ENCODE measurements at regions not wholly inside any gene's neighbourhood (a gene's known extent, or its start where the extent isn't known, plus 50 kb on each side); places are given as distances from the start of the nearest gene placed in this dataset.

DNA sequence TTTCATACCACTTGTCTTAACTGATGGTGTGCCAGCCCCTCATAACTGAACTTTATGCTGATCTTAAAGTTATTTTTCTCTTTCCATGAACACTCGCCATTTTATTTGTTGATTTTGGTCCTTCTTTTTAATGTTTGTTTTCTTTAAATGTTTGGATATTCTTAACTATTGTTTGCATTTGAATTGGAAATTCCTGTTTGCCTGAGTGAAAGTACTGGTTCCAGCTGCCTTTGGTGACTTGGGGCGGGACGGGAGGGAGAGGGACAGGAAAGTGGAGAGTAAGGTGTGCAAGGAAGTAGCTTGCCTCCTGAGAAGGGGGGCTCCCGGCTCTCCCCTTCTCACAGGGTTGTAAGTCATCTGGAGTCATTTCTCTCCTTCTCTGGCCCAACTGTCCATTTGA is 287.1 kb upstream of the PPP2R3A start:
- DNase-seq (ENCODE audit: low spot score) (no peak), ATAC-seq (no peak)
- intact Hi-C loops (cut with DNase I), result no loop called here

DNA sequence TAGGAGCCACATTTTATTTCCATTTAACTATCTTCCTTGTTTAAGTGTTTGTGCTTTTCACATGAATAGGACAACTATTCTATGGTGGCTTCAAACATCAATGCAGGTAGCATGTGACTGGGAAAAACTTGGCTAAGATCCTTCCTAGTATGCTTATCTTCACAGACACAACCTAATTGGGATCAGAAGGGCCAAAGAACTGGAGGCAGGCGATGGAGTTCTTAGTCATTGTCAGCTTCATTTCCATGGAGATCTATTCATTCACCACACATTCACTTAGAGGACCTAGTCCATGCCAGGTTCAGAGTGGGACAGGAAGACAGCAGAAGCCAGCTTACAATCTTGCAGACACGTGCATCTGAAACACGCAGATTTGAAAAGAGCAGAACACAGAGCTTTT is 277.5 kb upstream of the PPP2R3A start:
- DNase-seq (ENCODE audit: low spot score) (no peak), ATAC-seq (no peak)
- intact Hi-C loops (cut with DNase I), result no loop called here

DNA sequence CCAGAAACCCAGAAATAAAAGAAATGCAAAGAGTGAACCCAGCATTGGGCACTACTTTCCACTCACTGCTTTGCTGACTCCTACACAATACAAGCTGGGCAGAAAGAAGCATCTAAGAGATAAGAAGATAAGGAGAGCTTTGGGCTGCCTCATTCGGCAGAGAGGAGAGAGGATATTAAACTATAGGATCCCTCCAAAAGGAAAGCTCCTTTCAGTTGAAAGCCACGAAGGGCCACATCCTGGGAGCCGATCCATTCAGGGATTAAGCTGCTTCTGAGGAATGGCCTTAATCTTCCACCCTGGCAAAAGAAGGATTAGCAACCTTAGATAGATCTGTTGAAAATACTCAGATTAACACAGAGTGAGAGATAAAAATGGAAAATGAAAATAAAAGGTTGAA is 274.9 kb upstream of the PPP2R3A start:
- ATAC-seq, result no peak
- intact Hi-C loops (cut with DNase I), result no loop called here
- no peak for DNase-seq (ENCODE audit: low spot score)

DNA sequence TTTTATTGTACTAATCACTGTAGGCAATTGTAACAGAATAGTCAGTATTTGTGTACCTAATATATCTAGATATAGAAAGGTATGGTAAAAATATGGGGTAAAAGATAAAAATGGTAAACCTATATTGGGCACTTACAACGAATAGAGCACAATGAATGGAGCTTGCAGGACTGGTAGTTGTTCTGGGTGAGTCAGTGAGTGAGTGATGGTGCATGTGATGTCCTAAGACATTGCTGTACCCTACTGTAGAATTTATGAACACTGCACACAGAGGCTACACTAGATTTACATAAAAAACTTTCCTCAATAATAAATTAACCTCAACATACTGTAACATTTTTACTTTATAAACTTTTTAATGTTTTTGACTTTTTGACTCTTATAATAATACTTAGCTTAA is 274.3 kb upstream of the PPP2R3A start:
- intact Hi-C loops (cut with DNase I), result no loop called here
- ATAC-seq, result no peak
- no peak for DNase-seq (ENCODE audit: low spot score)

DNA sequence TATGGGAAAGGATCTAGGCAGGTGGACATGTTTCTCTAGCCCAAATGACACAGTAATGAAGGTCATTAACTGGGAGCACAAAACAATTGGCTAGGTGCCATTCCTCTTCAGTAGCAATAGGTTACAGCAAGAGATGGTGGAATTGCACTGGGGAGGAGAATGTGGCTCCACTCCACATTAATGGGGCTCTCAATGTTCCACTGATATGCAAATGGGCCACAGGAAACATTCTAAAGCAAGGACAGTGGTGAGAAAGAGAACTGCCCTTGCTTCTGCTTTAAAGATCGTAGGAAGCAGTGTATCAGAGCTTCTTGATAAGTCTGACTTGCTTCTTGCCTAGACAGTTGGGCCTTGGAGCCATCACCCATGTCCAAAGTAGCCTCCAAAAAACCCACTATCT is 271.4 kb upstream of the PPP2R3A start:
- intact Hi-C loops (cut with DNase I), result no loop called here
- ATAC-seq (no peak), DNase-seq (ENCODE audit: low spot score) (no peak)

DNA sequence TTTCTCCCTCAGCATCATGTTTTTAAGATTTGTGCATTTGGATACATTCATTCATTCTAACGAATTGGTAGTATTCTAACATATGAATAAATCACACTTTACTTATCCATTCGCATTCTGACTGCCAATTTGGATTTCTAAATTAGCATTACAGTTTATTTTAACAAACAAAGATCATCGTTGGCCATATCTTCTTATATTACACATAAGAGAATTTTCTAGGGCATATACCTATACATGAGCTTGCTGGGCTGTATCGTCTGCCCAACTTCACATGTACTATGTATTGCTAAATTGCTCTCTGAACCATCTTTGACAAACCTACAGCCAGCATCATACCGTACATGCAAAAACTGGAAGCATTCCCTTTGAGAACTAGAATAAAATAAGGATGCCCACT is 265.8 kb upstream of the PPP2R3A start:
- intact Hi-C loops (cut with DNase I), result no loop called here

DNA sequence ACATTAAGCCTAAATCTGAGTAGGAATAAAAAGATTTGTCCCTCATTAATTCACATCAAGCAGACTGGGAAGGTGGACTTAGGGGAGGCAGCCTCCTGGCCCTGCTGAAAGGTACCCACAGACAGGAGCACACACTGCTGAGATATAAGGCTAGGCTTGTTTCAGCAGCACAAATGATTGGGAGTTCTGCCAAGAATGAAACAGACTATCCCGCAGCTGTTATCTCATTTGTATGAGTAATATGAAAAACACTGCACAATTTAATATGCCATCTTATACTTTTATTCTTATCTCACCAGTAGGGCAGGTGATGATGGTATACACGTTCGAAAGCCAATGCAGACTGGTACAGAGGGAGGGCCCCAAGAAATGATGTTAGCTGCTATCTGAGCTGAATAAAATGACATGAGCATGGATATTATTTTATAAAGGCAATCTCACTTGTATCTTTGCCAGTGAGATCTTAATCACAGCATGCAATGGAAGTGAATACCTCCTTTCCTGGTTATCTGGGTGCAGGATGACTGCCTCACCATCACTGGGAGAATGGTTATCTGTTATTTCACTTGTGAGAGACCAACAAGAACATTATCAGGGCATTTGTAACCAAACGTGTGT is 258.7 kb upstream of the PPP2R3A start:
- DNase-seq (ENCODE audit: low spot score) (no peak), ATAC-seq (no peak)
- intact Hi-C loops (cut with DNase I), result no loop called here

More for the DNA sequence above, 265.8 kb upstream of the PPP2R3A start:
- ATAC-seq (no peak), DNase-seq (ENCODE audit: low spot score) (no peak)

DNA sequence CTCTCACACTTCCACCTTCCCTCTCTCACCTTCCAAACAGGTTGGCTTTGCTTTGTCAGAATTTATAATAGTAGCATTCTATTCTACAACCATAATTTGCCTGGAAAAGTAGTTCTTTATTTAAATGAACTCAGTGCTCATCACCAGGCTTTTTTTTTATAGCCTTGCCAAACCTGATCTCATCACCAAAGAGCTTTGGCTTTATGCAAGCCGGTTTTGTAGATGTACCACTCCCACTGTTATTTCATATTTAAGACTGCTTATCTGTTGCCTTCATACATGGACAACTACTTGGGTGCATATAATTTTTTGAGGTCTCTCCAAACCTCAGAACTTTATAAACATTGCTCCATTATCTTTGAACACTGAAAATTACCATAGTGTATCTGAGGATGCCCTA is 246.1 kb upstream of the PPP2R3A start:
- ATAC-seq (no peak), DNase-seq (ENCODE audit: low spot score) (no peak)
- intact Hi-C loops (cut with DNase I), result no loop called here

DNA sequence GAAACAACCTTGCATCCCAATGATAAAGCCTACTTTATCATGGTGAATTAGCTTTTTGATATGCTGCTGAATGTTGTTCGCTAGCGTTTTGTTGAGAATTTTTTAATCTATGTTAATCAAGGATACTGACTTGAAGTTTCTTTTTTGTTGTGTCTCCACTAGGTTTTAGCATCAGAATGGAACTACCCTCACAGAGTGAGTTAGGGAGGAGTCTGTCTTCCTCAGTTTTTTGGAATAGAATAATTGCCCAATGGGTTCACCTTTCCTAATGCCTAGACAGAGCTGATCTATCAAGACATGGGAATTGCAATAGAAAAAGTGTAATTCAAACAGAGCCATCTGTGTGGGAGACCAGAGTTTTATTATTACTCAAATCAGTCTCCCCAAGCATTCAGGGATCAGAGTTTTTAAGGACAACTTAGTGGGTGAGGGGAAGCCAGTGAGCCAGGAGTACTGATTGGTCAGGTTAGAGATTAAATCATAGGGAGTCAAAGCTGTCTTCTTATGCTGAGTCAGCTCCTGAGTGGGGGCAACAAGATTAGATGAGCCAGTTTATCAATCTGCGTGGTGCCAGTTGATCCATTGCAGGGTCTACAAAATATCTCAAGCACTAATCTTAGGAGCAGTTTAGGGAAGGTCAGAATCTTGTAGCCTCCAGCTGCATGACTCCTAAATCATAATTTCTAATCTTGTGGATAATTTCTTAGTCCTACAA is 237.4 kb upstream of the PPP2R3A start:
- DNase-seq (ENCODE audit: low spot score) (no peak), ATAC-seq (no peak)
- intact Hi-C loops (cut with DNase I), result no loop called here

DNA sequence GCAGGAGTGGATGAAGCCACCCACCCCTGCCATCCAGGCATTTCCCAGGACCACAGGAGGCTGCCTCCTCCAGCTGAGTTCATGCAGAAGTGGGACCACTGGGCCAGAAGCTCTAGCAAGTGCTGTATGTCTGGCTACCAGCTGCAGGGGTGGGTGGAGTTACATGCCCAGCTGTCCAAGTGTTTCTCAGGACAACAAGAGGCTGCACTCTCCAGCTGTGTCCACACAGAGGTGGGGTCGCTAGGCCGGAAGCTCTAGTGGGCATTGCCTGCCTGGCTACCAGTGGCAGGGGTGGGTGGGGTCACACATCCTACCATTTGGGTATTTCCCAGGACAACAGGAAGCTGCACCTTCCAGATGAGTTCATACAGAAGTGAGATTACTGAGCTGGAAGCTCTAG is 234.0 kb upstream of the PPP2R3A start:
- ATAC-seq, result no peak
- intact Hi-C loops (cut with DNase I), result no loop called here
- DNase-seq (ENCODE audit: low spot score), result no peak

DNA sequence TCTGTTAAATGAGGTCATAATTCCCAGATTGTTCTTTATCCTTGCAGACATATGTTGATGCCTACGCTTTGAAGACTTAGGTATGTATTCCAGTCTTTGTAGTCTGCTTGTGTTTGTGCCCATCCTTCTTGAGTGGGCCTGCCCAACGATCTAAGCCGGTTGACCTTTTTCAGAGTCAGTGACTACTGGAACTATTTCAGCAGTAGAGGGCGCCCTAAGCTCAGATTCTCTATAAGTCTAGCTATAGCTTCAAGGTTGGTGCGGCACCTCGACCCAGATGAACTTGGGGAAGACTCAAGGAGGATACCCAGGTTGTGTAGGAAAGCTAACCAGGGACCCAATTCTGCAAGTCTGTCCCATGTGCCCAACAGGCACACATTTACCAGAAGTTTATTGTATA is 228.8 kb upstream of the PPP2R3A start:
- no peak for ATAC-seq
- no peak for DNase-seq (ENCODE audit: low spot score)
- intact Hi-C loops (cut with DNase I), result no loop called here

DNA sequence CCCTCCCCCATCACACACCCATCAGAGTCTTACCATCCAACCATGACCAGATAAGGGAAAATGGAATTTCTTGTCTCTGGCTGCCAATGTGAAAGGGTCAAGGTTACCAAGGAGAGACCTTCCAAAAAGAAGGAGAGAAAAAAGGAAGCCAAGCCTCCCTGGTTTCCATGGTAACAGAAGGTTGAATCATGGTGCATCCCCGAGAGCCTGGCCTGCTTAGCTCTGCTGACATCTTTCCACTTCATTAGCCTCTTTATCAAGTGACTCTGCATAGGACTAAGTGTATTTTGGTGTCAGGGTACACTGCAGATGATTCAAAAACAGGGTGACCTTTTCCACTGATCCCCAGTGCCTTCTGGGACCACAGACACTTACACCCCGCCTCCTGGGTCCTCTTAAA is 225.7 kb upstream of the PPP2R3A start:
- no peak for ATAC-seq
- no peak for DNase-seq (ENCODE audit: low spot score)
- intact Hi-C loops (cut with DNase I), result no loop called here

DNA sequence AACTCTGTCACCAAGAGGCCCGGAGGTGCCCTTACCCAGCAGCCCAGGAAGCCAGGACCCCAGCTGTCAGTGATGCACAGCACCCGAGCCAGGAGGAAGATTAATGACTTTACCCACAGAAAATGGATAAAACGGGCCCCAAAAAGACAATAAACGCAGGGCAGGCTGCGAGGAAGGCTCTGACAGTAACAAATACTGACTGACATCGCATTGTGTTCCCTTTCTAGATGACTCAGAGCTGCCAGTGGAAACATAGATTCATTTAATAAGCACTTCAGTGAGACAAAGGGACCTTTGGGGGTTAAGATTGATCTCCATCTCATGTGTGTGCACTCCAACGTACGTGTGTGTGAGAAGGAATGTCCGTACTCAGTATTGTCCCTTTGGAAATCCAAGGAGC is 225.3 kb upstream of the PPP2R3A start:
- intact Hi-C loops (cut with DNase I), result no loop called here
- DNase-seq (ENCODE audit: low spot score), result no peak
- ATAC-seq, result no peak

DNA sequence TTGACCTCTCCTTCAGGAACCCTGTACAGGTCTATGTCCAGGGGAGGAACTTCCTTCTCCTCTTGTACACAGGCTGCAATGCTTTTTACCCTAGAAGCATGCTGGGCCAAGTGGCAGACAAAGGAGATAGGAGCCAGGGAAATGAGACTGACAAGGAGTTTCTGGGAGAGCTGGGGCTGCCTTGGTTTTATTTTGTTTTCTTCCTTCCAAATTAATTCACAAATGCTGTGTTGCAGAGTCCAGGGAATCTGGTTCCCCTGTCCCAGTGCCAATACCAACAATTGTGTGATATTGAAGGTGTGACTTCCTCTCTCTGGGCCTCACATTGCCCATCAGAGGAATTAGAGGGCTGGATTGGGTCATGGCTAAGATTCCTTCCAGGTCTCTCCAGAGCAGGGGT is 224.8 kb upstream of the PPP2R3A start:
- ATAC-seq, result no peak
- intact Hi-C loops (cut with DNase I), result no loop called here
- DNase-seq (ENCODE audit: low spot score), result no peak

DNA sequence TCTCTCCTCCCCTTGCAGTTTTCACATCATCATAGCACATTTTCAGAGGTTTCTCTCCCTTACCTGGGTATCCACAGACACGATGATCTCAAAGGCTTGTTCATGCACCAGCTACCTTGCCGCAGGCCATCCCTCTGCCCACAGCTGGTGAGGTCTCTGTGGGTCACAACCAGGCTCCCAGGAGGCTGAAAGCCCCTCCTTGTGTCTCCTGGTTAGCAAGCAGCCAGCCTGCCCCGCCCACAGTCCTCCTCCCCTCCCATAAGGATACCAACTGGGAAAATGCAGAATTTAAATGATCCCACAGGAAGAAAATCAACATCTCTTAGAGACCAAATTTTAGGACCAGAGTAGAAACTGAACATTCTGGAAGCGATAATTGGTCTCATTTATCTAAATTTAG is 213.5 kb upstream of the PPP2R3A start:
- no peak for ATAC-seq
- intact Hi-C loops (cut with DNase I), result no loop called here
- DNase-seq (ENCODE audit: low spot score), result no peak

DNA sequence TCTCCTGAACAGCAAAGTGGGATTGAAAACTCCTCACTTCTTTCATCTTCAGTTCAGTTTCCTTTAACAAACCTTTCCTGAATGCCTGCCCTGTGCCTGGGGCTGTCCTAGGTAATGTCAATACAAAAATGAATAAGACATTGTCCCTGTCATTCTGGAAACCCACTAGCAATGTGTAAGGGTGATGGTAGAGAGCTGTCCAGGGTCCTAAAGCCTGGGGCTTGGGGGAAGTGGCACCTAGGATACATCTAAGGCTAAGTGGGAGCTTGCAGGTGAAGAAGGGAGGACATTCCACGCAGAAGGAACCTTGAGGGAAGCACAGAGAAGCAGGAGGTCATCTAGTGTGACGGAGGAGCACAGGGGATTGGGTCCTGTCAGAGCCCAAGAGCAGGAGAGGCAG is 212.7 kb upstream of the PPP2R3A start:
- DNase-seq (ENCODE audit: low spot score) (no peak), ATAC-seq (no peak)
- intact Hi-C loops (cut with DNase I), result no loop called here

DNA sequence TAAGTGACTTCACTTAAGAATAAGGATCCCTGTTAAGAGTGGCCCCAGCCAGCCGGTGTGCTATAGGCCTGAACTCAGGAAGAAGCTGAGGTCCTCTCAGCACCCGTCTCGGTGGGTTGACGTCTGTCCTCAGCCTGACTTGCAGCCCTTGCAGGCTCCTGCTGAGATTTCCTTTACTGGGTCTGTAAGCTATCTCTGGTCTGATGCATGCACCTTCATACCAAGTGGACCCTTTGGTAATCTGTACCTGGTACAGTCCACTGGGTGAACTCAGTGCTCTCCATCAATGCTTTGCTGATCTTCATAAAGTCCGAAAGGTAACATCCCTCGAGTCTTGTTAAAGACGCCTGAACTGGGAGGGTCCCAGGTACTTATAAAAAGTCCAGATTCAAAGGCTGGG is 212.0 kb upstream of the PPP2R3A start:
- DNase-seq (ENCODE audit: low spot score) (no peak), ATAC-seq (no peak)
- intact Hi-C loops (cut with DNase I), result no loop called here

DNA sequence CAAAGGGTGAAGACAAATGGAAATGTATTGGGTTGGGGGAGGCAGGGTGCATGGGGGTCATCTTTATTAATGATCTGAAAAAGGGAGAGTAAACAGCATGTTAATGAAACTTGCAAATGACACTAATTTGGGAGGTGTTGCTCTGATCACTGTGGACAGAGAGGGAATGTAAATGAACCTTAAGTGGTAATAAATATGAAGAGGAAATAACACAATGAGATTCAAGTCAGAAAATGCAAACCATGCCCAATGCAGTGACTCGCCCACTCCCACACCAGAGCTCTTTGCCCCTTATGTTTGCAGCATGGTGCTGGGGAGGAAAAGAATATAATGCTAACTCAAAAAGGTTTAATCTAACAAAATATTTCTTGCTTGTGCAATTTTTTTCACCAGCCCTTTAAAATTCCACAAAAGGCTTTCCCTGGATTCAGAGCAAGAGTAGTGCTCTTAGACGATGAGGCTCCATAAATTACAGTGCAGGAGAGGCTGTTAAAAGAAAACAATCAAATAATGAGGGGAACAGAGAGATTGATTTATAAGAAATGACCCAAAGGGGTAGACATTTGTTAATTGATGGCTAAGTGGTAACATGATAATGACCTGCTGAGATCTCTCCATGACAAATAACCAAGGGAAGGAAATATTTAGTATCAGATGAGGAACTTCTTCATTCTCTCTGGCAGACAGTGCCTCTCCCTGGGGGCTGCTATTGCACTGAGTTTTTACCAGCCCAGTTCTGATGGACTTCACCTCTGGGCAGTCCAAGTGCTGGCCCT is 210.0 kb upstream of the PPP2R3A start:
- ATAC-seq (no peak), DNase-seq (ENCODE audit: low spot score) (no peak)
- intact Hi-C loops (cut with DNase I), result no loop called here

DNA sequence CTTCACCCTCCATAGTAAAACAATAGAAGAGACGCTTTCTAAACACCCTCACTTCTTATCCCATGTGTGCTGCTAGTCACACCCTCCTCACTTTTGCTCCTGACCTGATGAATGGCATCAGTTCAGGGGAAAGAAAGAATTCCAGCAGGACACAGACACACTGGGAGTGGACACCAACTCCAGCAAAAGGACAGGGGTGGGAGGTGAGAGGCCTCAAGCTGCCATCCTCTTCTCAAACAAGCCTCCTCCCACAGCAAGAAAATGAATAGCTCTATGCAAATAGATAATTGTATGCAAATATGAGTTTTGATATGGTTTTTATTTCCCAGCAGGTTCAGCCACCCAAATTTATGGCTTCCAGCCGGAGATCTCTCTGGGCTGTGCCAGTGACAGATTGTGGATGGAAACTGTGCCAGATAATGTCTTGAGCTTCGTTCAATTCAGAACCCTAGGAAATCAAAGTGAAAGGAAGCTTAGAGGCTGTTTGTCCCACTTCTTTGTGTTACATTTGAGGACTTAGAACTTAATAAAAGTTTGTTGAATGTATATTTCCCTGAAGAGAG is 209.3 kb upstream of the PPP2R3A start:
- DNase-seq (ENCODE audit: low spot score), result no peak
- intact Hi-C loops (cut with DNase I), result no loop called here
- no peak for ATAC-seq

DNA sequence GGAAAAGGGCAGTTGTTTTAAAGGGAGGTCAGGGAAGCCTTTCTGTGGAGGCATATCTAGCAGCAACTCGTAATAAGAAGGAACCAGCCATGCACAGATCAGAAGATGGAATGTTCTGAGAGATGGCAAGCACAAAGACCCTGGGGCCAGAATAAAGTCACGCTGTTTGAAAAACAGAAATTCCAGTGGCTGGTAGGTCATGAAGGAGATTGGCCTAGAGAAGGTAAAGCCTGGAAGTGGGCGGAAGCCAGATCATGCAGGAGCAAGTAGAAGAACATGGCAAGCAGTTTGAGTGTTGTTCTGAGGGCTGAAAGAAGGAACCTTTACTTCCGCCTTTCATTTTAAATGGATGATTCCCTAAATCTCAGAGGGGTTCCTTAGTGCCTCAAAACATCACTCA is 208.1 kb upstream of the PPP2R3A start:
- no peak for DNase-seq (ENCODE audit: low spot score)
- no peak for ATAC-seq
- intact Hi-C loops (cut with DNase I), result no loop called here

Measured in sciatic nerve (tissue), 2 donors.